ENCODE measurements at regions not wholly inside any gene's neighbourhood (a gene's known extent, or its start where the extent isn't known, plus 50 kb on each side); places are given as distances from the start of the nearest gene placed in this dataset.

- TF ChIP-seq EZH2 (IDR thresholded peaks at IDR 0.05) = no peak
- no peak for TF ChIP-seq POLR2AphosphoS5 (IDR thresholded peaks at IDR 0.05; ENCODE audit: borderline replicate concordance, low read depth, low read length)
These were observed 56.0 kb upstream of the CLDN10 start for GRCh38 chr13:95496485-95496884.

Data from SK-N-MC (cell line).